HG03139 (cell line): ENCODE measurements at regions not wholly inside any gene's neighbourhood (a gene's known extent, or its start where the extent isn't known, plus 50 kb on each side); places are given as distances from the start of the nearest gene placed in this dataset.
"Not testable (repeated sequence)": the region's sequence is repeated elsewhere in the genome, so short reads cannot be mapped to it uniquely, and the experiment has no call there.

Source experiments
- ATAC-seq: cut with Tn5 transposase; IDR thresholded peaks from one replicate; pipeline ENCODE4 v1.9.1; 2021; ENCODE audit not compliant: unreplicated experiment

- no peak for ATAC-seq
Observed at GRCh38 chr13:39931505-39931904, 276.0 kb downstream of the COG6 start.

GRCh38 chr13:39932514-39932913 is 277.1 kb downstream of the COG6 start:
- ATAC-seq: not testable (repeated sequence)

- no peak for ATAC-seq
Observed at GRCh38 chr13:39935155-39935554, 279.7 kb downstream of the COG6 start.

GRCh38 chr13:39938596-39938995 is 283.1 kb downstream of the COG6 start:
- ATAC-seq: no peak

GRCh38 chr13:39941236-39941635 is 285.8 kb downstream of the COG6 start:
- no peak for ATAC-seq

- no peak for ATAC-seq
Observed at GRCh38 chr13:39941911-39942551, 286.6 kb downstream of the COG6 start.

- peak; percentile 93 for ATAC-seq
Observed at GRCh38 chr13:39942552-39943273, 287.3 kb downstream of the COG6 start.

- no peak for ATAC-seq
Observed at GRCh38 chr13:39943711-39944110, 288.2 kb downstream of the COG6 start.

GRCh38 chr13:39945226-39945625 is 289.8 kb downstream of the COG6 start:
- ATAC-seq: no peak

GRCh38 chr13:39946769-39947168 is 291.3 kb downstream of the COG6 start:
- no peak for ATAC-seq

GRCh38 chr13:39951301-39951700 is 295.8 kb downstream of the COG6 start:
- ATAC-seq: no peak

- no peak for ATAC-seq
Observed at GRCh38 chr13:39952249-39953233, 297.1 kb downstream of the COG6 start.

- ATAC-seq: no peak
Observed at GRCh38 chr13:39954476-39954875, 299.0 kb downstream of the COG6 start.

GRCh38 chr13:39955560-39955959 is 300.1 kb downstream of the COG6 start:
- no peak for ATAC-seq

GRCh38 chr13:39956036-39956435 is 300.6 kb downstream of the COG6 start:
- ATAC-seq: no peak

- no peak for ATAC-seq
Observed at GRCh38 chr13:39957868-39958677, 302.6 kb downstream of the COG6 start.

- ATAC-seq: no peak
Observed at GRCh38 chr13:39959497-39960144, 304.2 kb downstream of the COG6 start.

- no peak for ATAC-seq
Observed at GRCh38 chr13:39960191-39960590, 304.7 kb downstream of the COG6 start.

GRCh38 chr13:39961036-39961435 is 305.6 kb downstream of the COG6 start:
- ATAC-seq: no peak

GRCh38 chr13:39963612-39964011 is 308.1 kb downstream of the COG6 start:
- no peak for ATAC-seq
